ENCODE measurements at regions not wholly inside any gene's neighbourhood (a gene's known extent, or its start where the extent isn't known, plus 50 kb on each side); places are given as distances from the start of the nearest gene placed in this dataset.

GRCh38 chr3:193974191-193974652, 161.7 kb upstream of the HES1 start:
- Mint-ChIP-seq H3K9me3 (no peaks in the 10 kb centered on the region), H3K27me3 (peaks cover 30% of the 10 kb centered on the region), H3K36me3 (ENCODE audit: insufficient read depth) (peaks cover 3% of the 10 kb centered on the region), H3K4me1 (no peaks in the 10 kb centered on the region), H3K4me3 (no peak overlapping the region), H3K27ac (ENCODE audit: low read depth) (no peak overlapping the region)
- ATAC-seq (replicated peaks; ENCODE audit: extremely low read depth, poor library complexity, severe bottlenecking), result no peak
- no peak for DNase-seq (ENCODE audit: low spot score in 2 of 2)

GRCh38 chr3:193974671-193975535, 161.0 kb upstream of the HES1 start:
- Mint-ChIP-seq H3K36me3 (ENCODE audit: insufficient read depth) (peaks cover 3% of the 10 kb centered on the region), H3K27ac (ENCODE audit: low read depth) (no peak overlapping the region), H3K4me1 (no peaks in the 10 kb centered on the region), H3K9me3 (no peaks in the 10 kb centered on the region), H3K27me3 (peaks cover 27% of the 10 kb centered on the region), H3K4me3 (no peak overlapping the region)
- ATAC-seq (replicated peaks; ENCODE audit: extremely low read depth, poor library complexity, severe bottlenecking) (no peak), DNase-seq (ENCODE audit: low spot score in 2 of 2) (no peak)

GRCh38 chr3:193977622-193978021, 158.3 kb upstream of the HES1 start:
- Mint-ChIP-seq H3K4me3 (no peak overlapping the region), H3K4me1 (no peaks in the 10 kb centered on the region), H3K36me3 (ENCODE audit: insufficient read depth) (peaks cover 3% of the 10 kb centered on the region), H3K27ac (ENCODE audit: low read depth) (no peak overlapping the region), H3K27me3 (peaks cover 18% of the 10 kb centered on the region), H3K9me3 (no peaks in the 10 kb centered on the region)
- DNase-seq (ENCODE audit: low spot score in 2 of 2) (no peak), ATAC-seq (replicated peaks; ENCODE audit: extremely low read depth, poor library complexity, severe bottlenecking) (no peak)

GRCh38 chr3:193978030-193978429, 157.9 kb upstream of the HES1 start:
- peaks cover 14% of the 10 kb centered on the region for H3K27me3 Mint-ChIP-seq

GRCh38 chr3:193978486-193978885, 157.5 kb upstream of the HES1 start:
- peaks cover 3% of the 10 kb centered on the region for H3K36me3 Mint-ChIP-seq (ENCODE audit: insufficient read depth)
- ATAC-seq (replicated peaks; ENCODE audit: extremely low read depth, poor library complexity, severe bottlenecking) (no peak), DNase-seq (ENCODE audit: low spot score in 2 of 2) (no peak)
- no peak overlapping the region for H3K4me3 Mint-ChIP-seq
- H3K9me3 Mint-ChIP-seq, result no peaks in the 10 kb centered on the region
- no peaks in the 10 kb centered on the region for H3K4me1 Mint-ChIP-seq
- peaks cover 9% of the 10 kb centered on the region for H3K27me3 Mint-ChIP-seq
- H3K27ac Mint-ChIP-seq (ENCODE audit: low read depth), result no peak overlapping the region

More at GRCh38 chr3:193978030-193978429, 157.9 kb upstream of the HES1 start:
- no peaks in the 10 kb centered on the region for H3K4me1 Mint-ChIP-seq
- no peak overlapping the region for H3K4me3 Mint-ChIP-seq
- peaks cover 3% of the 10 kb centered on the region for H3K36me3 Mint-ChIP-seq (ENCODE audit: insufficient read depth)
- H3K27ac Mint-ChIP-seq (ENCODE audit: low read depth), result no peak overlapping the region
- DNase-seq (ENCODE audit: low spot score in 2 of 2) (no peak), ATAC-seq (replicated peaks; ENCODE audit: extremely low read depth, poor library complexity, severe bottlenecking) (no peak)
- no peaks in the 10 kb centered on the region for H3K9me3 Mint-ChIP-seq

- Mint-ChIP-seq H3K4me1 (no peaks in the 10 kb centered on the region), H3K4me3 (no peak overlapping the region), H3K27me3 (peaks cover 1% of the 10 kb centered on the region), H3K9me3 (no peaks in the 10 kb centered on the region), H3K27ac (ENCODE audit: low read depth) (no peak overlapping the region), H3K36me3 (ENCODE audit: insufficient read depth) (no peaks in the 10 kb centered on the region)
- DNase-seq (ENCODE audit: low spot score in 2 of 2) (no peak), ATAC-seq (replicated peaks; ENCODE audit: extremely low read depth, poor library complexity, severe bottlenecking) (no peak)
These were observed 155.6 kb upstream of the HES1 start for GRCh38 chr3:193980326-193980725.

- Mint-ChIP-seq H3K36me3 (ENCODE audit: insufficient read depth) (no peaks in the 10 kb centered on the region), H3K9me3 (no peaks in the 10 kb centered on the region), H3K4me3 (no peak overlapping the region), H3K4me1 (no peaks in the 10 kb centered on the region), H3K27ac (ENCODE audit: low read depth) (no peak overlapping the region), H3K27me3 (peaks cover 7% of the 10 kb centered on the region)
- DNase-seq (ENCODE audit: low spot score in 2 of 2) (no peak), ATAC-seq (replicated peaks; ENCODE audit: extremely low read depth, poor library complexity, severe bottlenecking) (no peak)
These were observed 155.0 kb upstream of the HES1 start for GRCh38 chr3:193980905-193981304.

- ATAC-seq (replicated peaks; ENCODE audit: extremely low read depth, poor library complexity, severe bottlenecking), result no peak
- DNase-seq (ENCODE audit: low spot score in 2 of 2), result no peak
- H3K27me3 Mint-ChIP-seq, result peaks cover 13% of the 10 kb centered on the region
- H3K27ac Mint-ChIP-seq (ENCODE audit: low read depth), result no peak overlapping the region
- no peaks in the 10 kb centered on the region for H3K4me1 Mint-ChIP-seq
- H3K36me3 Mint-ChIP-seq (ENCODE audit: insufficient read depth), result no peaks in the 10 kb centered on the region
- no peaks in the 10 kb centered on the region for H3K9me3 Mint-ChIP-seq
- no peak overlapping the region for H3K4me3 Mint-ChIP-seq
These were observed 154.4 kb upstream of the HES1 start for GRCh38 chr3:193981504-193981903.

- no peak for DNase-seq (ENCODE audit: low spot score in 2 of 2)
- Mint-ChIP-seq H3K27ac (ENCODE audit: low read depth) (no peak overlapping the region), H3K9me3 (no peaks in the 10 kb centered on the region), H3K4me3 (no peak overlapping the region), H3K36me3 (ENCODE audit: insufficient read depth) (no peaks in the 10 kb centered on the region), H3K4me1 (no peaks in the 10 kb centered on the region), H3K27me3 (peaks cover 19% of the 10 kb centered on the region)
- ATAC-seq (replicated peaks; ENCODE audit: extremely low read depth, poor library complexity, severe bottlenecking), result no peak
These were observed 153.7 kb upstream of the HES1 start for GRCh38 chr3:193982258-193982659.

- Mint-ChIP-seq H3K4me1 (no peaks in the 10 kb centered on the region), H3K27ac (ENCODE audit: low read depth) (no peak overlapping the region), H3K9me3 (no peaks in the 10 kb centered on the region), H3K27me3 (peaks cover 19% of the 10 kb centered on the region), H3K36me3 (ENCODE audit: insufficient read depth) (no peaks in the 10 kb centered on the region), H3K4me3 (no peak overlapping the region)
- ATAC-seq (replicated peaks; ENCODE audit: extremely low read depth, poor library complexity, severe bottlenecking) (no peak), DNase-seq (ENCODE audit: low spot score in 2 of 2) (no peak)
These were observed 151.8 kb upstream of the HES1 start for GRCh38 chr3:193983846-193984818.

- peaks cover 19% of the 10 kb centered on the region for H3K27me3 Mint-ChIP-seq
- DNase-seq (ENCODE audit: low spot score in 2 of 2) (no peak), ATAC-seq (replicated peaks; ENCODE audit: extremely low read depth, poor library complexity, severe bottlenecking) (no peak)
- no peak overlapping the region for H3K27ac Mint-ChIP-seq (ENCODE audit: low read depth)
- H3K4me1 Mint-ChIP-seq, result no peaks in the 10 kb centered on the region
- H3K36me3 Mint-ChIP-seq (ENCODE audit: insufficient read depth), result no peaks in the 10 kb centered on the region
- no peaks in the 10 kb centered on the region for H3K9me3 Mint-ChIP-seq
- H3K4me3 Mint-ChIP-seq, result no peak overlapping the region
These were observed 151.1 kb upstream of the HES1 start for GRCh38 chr3:193984876-193985275.

- Mint-ChIP-seq H3K9me3 (no peaks in the 10 kb centered on the region), H3K4me3 (no peak overlapping the region), H3K4me1 (no peaks in the 10 kb centered on the region), H3K27ac (ENCODE audit: low read depth) (no peak overlapping the region), H3K36me3 (ENCODE audit: insufficient read depth) (no peaks in the 10 kb centered on the region), H3K27me3 (peaks cover 19% of the 10 kb centered on the region)
- ATAC-seq (replicated peaks; ENCODE audit: extremely low read depth, poor library complexity, severe bottlenecking), result no peak
- no peak for DNase-seq (ENCODE audit: low spot score in 2 of 2)
These were observed 148.8 kb upstream of the HES1 start for GRCh38 chr3:193987186-193987585.

All from central memory CD8-positive, alpha-beta T cell (primary cell).